G401 (cell line): ENCODE measurements at regions not wholly inside any gene's neighbourhood (a gene's known extent, or its start where the extent isn't known, plus 50 kb on each side); places are given as distances from the start of the nearest gene placed in this dataset.

Source experiments
- DNase-seq: peaks from one replicate; pipeline ENCODE4 v3.0.0-alpha.2; 2015; ENCODE audit warnings: low spot score
- in situ Hi-C: cut with HindIII; loops from 2 replicates; pipeline ENCODE4 v1.10.0; 2016; ENCODE audit warnings: low sequenced_read_pairs, mixed read lengths

DNA sequence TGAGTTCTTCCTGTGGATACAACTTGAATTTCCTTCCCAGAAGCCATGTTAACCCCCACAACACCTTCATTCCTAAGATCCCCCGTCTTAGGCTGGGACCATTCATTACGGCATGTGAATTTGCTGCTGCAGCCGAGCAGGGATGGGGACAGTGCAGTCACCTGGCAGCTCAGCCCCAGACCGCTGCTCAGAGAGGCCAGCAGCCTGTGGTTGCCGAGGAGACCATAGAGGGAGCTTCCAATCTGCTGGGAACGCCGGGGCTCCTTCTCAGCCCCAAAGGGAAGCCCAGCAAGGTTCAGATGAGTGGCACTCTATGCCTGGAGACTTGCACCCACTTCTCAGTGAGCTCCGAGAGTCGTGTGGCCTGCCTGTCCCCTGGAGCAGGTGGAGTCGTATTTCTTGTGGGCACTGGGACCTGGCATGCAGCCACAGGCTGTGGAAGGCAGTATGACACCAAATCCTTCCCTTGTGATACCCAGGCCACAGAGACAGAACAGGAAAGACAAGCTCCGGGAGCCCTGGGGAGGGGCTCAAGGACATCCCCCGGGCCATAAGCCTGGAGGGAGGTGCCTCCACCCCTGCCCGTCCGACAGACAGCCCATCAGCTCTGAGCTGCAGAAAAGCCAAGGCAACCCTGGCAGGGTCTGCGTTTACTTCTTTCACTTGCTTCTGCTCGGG is 167.3 kb downstream of the FAM43A start:
- in situ Hi-C loops = no loop called here
- no peak for DNase-seq

DNA sequence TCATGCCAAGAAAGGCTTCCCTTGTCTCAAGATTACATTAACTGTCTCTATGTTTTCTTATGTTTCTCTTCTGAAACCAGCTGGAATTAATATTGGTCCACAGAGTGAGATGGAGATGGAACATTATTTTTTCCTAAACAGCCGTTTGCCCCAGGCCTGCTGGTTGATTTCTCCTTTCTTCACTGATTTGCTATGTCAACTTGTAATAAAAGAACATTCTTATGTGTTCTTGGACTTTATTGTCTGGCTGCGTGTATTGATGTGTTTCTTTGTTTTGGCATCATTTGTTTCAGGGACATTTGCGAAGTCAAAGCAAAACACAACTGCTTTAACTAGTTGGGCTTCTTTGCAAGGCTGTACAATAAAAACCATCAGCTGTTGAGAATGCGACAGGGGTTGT is 168.5 kb downstream of the FAM43A start:
- in situ Hi-C loops = no loop called here
- no peak for DNase-seq

DNA sequence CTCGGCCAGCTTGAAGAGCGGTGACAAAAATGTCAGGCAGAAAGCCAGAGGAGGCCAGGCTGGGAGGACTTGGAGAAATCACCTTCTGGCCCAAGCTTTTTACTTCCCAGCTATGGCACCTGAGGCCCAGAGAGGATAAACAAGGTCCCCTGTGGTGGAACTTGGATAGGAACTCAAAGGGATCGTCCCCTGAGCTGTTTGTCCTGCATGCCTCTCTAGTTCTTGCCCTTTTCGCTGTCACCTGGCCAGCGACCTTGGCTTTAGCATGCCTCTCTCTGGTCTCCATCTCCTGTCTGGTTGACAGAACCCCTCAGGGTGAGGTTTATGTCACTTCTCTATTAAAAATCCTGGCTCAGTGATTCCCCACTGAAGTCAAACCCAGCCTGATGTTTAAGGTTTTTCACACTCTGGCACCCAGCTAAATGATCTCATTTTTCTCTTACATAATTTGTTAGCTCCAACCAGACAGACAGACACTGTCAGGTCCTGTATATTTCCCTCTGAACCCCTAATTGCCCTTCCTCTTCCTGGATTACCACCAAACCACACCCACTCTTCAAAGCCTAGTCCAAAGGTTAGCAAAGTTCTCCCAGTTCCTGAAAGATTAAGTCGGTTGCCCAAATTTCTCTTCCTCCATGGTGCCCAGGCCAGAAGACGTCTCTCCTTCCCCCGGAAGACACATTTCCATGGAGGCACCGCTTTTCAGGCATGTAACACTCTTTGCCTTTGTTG is 169.1 kb downstream of the FAM43A start:
- DNase-seq = no peak
- in situ Hi-C loops = no loop called here

DNA sequence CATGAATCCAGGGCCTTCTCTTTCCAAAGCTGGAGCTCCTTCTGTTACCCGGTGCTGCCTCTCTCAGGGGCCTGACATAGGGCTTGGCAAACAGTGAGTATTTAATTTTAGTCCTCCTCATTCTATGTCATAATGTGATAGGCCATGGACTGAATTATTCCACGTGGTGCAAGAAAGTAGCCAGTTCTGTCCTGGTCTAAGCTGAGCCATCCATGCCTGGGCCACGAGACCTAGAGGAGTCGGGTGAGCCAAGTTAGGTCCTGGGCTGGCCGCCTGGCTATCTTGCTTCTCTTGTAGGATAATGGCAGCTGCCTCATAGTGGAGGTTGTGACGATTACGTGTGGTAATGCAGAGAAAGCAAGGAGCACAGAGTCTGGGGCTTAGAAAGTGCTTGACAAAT is 170.6 kb downstream of the FAM43A start:
- no peak for DNase-seq
- in situ Hi-C loops = no loop called here

DNA sequence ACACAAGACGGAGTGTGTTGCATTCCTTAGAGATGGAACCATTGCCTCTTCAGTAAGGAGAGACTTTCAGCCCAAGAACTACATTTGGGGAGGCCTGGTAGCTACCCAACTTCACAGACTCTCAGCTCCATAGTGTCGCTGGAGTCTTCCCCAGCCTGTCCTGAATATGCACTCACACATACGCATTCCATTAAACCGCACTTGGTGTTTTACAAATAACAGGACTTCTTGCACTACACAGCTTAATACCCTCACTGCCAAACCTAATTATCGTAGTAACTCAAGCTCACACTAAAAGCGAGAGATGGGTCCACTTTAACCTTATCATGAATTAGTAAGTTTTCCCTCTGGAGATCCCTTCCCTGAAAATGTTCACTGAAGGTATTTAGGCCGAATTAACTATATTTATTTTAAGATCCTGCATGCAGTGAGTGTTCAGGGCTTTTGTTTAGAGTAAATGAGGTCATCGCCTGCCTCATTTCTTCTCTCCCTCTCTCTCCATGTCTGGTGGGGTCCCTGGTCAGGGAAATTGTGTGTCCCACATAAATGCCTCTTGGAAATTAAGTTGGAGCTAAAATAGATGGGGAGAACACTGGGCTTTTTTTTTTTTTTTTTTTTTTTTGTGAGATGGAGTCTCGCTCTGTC is 171.9 kb downstream of the FAM43A start:
- in situ Hi-C loops = no loop called here
- no peak for DNase-seq

DNA sequence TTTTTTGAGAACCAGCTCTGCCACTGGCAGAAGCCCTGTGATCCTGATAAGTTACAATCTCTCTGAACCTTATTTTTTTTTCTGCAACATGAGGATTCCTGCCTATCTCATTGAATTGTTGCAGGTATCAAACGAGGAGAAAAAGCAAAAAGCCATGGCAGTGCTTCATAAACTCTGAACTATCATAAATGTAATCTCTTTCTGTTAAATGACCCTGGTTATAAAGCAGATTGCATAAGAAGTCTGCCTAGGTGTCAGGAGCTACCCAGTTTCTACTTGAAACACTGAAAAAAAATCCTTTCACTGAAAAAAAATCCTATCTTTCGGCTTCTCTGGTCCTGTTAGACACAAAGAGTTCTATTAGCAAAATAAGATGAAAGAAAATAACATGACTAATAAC is 172.7 kb downstream of the FAM43A start:
- in situ Hi-C loops = no loop called here
- no peak for DNase-seq

DNA sequence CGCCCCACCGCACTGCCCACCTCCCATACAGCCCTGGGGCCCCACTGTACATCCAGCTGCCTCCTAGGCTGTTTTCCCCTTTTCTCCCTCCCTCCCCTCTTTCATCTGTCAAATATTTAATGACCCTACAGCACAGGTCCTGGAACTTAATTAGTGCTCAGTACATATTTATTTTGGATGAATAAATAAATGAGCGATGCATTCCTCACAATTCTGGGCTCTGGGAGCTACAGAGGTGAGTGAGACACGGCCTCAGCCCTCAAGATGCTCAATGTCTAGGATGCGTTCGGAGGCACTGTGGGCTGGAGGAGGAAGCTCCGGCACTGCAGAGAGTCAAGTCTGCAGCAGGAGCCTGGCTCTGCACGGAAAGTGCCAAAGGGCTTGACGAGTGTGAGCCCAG is 175.0 kb downstream of the FAM43A start:
- no peak for DNase-seq
- in situ Hi-C loops = no loop called here

DNA sequence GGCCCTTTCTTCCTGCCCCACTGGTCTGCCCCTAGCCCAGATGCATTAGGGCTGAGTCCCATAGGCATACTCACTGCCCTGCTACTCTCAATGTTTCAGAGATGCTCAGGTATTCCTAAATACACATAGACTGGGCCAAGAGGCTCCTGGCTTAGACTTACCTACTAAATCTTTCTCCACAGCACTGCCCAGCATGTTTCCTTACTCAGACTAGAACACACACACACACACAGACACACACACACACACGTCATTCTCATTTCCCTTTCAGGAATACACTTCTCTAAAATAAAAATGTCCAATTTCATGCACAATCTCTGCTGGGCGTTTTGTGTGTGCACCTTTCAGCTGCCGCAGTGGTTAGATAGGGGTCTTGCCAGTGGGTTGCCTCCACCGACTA is 175.7 kb downstream of the FAM43A start:
- no peak for DNase-seq
- in situ Hi-C loops = no loop called here

DNA sequence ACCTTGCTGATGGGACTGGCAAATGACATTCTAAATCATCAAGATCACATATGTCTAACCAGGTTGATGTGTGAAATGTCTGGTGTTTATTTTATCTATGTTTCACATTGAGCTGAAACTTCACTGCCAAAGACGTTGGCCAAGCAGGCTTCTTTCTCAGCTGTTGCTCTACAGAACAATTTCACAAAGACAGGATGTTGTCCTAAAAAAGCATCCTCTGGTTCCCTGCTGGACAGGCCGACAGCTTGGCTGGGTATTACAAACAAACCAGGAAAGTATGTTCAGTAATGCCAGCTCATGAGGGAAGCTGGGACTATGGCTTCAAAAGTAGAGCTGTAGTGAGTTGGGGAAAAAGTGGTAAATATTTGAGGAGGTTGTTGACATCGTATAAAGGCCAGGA is 179.4 kb downstream of the FAM43A start:
- in situ Hi-C loops = no loop called here
- DNase-seq = no peak

DNA sequence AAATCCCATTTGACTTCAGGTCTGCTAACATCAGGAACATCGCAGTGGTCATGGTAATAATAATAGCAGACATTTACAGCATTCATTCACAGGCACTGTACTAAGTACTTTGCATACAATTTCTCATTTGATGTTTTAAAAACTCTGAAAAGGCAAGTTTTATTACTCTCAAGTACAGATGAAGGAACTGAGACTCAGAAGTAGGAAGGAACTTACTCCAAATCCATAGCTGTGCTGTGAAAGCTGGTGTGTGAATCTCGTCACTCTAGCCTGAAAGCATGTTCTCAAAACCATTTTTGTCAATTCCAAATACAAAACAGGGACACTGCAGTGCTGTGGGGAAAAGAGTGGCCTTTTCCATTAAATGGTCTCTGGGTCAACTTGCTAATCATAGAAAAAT is 179.9 kb downstream of the FAM43A start:
- in situ Hi-C loops = no loop called here
- DNase-seq = no peak

DNA sequence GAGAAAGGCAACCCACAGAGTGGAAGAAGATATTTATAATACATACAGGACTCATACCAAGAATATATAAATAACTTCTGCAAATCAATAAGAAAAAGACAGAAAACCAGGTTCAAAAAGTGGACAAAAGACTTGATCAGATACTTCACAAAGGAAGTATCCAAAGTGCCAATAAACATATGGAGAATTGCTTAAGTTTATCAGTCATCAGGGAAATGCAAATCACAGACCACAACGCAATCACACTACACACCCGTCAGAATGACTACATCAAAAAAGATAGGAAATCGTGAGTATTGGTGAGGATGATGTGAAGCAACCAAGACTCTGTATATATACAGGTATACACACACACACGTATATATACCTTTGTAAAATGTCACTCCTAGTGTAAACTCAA is 180.6 kb downstream of the FAM43A start:
- DNase-seq = no peak
- in situ Hi-C loops = no loop called here

DNA sequence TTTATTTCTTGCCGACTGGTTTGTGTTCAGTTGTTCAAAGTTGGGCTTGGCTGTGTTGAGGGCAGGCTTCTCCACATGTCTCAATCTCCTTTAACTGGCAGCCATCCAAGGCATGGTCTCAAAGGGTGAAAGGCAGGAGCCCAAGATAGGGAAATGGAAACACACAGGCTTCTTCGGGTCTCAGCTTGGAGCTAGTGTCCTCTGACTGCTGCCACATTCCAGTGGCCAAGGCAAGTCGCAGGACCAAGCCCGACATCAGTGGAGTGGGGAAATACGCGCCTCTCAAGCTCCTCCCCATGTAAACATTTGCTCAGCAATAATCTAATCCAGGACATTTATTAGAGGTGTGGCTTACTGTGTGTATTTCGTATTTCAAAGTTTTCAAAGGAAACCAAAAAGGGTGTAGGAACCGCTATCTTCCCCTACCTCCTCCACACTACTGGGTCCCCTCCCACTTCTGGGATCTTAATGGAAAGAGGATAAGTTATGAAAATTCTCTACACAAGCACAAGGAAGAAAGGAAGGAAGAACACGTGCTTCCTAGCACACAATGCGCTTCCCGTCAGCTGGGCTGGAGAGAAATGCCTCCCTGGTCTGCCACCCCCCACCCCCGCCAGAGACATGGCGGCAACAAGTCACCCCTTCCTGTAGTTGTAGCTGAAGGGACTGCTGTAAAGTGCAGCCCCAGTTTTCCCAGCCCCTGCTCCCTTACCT is 181.7 kb downstream of the FAM43A start:
- in situ Hi-C loops = no loop called here
- no peak for DNase-seq

DNA sequence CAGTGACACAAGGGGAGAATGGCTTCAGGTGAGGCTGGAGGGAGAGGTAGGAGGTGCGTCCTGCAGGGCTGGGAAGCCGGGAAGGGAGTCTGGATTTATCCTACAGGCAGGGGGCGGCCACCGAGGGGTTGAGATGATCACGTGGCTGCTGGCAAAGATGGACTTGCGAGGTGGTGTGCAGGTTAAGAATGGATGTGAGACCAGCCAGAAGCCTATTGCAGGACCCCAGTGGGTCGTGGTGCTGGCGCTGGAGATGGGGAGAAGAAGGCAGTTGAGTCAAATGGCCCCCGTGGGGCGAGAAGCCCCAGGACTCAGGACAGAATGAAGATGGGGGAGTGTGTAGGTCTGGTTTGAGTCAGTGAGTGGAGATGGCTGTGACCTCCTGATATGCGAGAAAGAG is 183.1 kb downstream of the FAM43A start:
- DNase-seq = no peak
- in situ Hi-C loops = no loop called here

DNA sequence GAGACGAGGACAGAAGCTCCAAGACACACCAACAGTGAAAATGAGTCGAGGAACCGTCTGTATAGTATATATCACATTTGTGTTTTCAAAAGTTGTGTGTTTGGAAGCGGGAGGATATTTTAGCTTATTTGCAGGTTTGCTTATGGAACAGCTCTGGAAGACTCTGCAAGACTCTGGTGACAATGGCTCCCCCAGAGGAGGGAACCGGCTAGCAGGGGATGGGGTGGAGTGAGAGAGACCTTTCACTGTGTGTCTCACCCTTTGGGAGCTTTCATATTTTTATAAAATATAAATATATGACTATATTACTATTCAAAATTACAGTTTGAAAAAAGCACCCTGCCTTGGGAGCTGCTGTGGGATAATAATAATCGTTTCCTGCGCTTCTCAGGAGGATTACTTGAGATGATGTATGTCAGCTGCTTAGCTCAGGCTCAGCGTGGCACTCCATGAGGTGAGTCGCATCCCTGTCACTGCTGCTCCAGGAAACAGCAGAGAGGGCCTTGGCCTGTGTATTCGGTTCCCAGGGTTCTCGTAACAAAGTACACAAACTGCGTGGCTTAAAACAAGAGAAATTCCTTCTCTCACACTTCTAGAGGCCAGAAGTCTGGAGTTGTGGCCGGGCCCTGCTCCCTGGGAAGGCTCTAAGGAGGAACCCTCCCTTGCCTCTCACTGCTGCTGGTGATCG is 183.9 kb downstream of the FAM43A start:
- DNase-seq = no peak
- in situ Hi-C loops = no loop called here

DNA sequence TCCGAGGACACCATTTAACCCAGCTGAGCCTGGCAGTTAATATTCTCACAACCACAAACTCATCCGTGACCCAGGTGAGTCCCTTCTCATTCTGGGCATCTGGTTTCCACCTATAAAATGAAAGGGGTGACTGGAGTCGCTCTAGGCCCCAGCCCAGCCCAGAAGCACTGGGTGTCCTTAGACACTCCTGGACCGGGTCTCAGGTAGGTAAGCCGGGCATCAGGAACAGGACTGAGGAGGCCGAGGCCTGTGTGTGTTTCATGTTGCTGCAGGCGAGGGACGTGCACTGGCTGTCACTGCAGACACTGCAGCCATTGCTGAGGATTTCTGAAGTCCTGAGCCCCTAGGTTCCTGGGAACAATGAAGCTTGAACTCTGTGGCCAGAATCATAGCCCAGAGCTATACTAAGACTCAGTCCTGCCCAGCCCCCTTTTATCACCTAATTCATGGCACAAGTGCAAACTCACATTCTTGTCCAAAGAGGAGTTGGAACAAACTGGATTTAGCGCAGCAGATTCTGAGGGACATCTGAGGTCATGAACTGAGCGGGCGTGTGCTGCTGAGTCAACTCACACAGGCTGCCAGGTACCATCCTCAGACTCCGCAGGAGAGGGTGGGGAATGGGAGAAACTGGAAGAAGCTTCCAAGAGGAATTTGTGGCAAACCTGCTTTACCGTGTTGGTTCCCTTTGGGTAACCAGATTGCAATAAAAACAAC is 184.9 kb downstream of the FAM43A start:
- in situ Hi-C loops = no loop called here
- no peak for DNase-seq

DNA sequence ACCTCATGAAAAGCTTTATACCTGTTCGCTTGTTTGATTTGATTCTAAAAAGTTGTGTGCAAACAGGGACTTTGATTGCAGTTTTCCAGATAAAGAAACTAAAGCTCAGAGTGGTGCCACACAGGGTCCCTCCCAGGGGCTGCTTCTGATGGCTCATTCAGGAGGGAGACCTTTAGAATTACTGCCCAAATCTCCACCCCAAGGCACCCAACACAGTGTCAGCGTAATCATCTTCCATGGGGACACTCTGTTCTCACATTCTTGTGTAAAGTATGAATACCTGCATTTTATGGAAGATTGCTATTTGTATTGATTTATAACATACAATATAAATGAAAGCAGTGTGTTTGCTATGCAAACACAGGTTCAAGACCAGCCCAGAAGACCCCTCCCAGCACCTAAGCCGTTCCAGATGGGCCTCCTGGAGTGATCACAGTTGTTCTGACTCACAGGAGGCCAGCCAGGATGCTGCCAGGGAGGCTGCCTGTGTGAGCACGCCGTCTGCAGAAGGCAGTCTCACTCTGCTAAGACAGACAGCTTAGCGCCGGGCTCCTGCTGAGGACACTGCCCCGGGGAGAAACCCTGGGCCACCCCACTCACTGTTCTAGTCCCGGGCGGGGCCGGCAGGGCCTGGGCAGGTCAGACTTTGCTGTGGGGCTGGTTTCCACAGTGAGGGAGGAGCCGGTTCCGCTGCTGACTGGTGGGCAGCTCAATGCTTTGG is 185.6 kb downstream of the FAM43A start:
- in situ Hi-C loops = no loop called here

DNA sequence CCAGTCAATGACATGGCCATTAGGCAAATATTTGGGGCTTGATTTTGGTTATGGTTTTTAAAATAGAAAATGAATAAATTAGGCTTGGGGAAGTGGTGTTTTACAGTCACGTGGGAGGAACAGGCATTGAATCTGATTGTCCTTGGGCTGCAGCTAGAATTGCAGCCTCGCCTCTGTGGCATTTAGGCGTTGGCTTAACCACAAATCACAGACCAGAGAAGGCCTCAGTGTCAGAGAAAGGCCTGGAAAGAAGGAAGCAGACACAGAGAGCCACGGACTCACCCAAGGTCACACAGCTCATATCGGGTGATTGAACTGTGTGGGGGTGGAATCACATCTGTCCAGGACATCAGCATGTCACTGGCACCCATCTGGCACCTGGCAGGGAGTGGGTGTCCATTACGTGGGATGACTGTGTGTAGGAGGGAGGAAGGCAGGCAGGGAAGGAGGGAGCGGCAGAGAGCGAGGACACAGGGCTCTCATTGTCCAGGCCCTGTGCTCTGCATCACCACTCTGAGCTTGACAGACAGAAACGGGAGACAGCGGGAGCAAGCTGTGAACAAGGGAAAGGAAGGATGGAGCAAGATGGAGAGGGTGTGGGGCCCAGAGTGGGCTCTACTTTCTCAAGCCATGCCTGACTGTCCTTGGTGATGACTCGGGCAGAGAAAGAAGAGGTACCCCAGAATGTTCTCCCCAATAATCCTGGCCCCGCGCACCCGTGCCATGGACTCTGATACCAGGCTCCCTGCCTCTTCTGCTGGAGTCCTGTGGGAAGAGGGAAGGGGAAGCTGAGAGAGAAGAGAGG is 186.4 kb downstream of the FAM43A start:
- in situ Hi-C loops = no loop called here
- no peak for DNase-seq

More for the DNA sequence above, 185.6 kb downstream of the FAM43A start:
- no peak for DNase-seq

DNA sequence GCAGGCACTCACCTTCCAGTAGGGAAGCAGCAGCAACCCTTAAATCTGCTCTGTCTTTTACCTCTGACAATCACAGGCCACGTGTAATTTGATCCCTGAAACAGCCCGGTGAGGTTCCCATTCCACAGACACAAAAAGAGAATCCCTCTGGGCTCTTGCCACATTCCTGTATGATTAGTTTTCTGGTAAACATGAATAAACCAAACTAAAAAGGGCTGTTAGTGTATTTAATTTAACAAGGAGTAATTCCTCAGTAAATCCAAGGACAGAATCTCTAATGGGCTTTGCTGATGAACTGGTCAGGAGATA is 186.9 kb downstream of the FAM43A start:
- DNase-seq = no peak
- in situ Hi-C loops = no loop called here
